ENCODE measurements at regions not wholly inside any gene's neighbourhood (a gene's known extent, or its start where the extent isn't known, plus 50 kb on each side); places are given as distances from the start of the nearest gene placed in this dataset.
"Not testable (repeated sequence)": the region's sequence is repeated elsewhere in the genome, so short reads cannot be mapped to it uniquely, and the experiment has no call there.

DNA sequence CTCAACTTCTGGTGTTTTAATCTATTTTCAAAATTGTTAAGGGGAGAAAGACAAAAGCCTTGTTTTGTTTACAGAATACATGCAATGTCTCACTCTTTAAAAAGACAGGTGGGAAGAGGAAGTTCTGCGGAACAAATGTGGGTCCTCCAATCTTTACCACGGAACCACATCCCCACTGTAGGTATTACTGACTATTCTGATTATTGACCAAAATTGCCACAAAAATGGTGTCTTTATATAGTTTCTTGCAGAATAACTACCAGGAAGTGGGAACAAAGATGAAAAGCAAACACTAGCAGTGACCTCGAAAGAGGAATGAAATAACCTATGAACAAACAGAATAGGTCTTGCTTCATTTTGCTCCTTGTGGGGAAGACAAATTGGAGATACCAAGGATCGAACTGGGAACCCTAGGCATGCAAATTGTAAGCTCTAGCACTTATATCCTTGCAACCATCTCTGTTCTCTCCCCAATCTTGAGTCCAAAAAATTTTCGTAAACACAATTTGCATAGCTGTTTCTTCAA is 106.7 kb downstream of the GPX5 start:
- no peak overlapping the region for H3K4me3 ChIP-seq (ENCODE audit: low read depth, low read length)
- TF ChIP-seq, protein P1, sequence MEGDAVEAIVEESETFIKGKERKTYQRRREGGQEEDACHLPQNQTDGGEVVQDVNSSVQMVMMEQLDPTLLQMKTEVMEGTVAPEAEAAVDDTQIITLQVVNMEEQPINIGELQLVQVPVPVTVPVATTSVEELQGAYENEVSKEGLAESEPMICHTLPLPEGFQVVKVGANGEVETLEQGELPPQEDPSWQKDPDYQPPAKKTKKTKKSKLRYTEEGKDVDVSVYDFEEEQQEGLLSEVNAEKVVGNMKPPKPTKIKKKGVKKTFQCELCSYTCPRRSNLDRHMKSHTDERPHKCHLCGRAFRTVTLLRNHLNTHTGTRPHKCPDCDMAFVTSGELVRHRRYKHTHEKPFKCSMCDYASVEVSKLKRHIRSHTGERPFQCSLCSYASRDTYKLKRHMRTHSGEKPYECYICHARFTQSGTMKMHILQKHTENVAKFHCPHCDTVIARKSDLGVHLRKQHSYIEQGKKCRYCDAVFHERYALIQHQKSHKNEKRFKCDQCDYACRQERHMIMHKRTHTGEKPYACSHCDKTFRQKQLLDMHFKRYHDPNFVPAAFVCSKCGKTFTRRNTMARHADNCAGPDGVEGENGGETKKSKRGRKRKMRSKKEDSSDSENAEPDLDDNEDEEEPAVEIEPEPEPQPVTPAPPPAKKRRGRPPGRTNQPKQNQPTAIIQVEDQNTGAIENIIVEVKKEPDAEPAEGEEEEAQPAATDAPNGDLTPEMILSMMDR (IDR thresholded peaks at IDR 0.05; ENCODE audit: borderline replicate concordance, insufficient read depth, low read depth, low read length) = no peak

DNA sequence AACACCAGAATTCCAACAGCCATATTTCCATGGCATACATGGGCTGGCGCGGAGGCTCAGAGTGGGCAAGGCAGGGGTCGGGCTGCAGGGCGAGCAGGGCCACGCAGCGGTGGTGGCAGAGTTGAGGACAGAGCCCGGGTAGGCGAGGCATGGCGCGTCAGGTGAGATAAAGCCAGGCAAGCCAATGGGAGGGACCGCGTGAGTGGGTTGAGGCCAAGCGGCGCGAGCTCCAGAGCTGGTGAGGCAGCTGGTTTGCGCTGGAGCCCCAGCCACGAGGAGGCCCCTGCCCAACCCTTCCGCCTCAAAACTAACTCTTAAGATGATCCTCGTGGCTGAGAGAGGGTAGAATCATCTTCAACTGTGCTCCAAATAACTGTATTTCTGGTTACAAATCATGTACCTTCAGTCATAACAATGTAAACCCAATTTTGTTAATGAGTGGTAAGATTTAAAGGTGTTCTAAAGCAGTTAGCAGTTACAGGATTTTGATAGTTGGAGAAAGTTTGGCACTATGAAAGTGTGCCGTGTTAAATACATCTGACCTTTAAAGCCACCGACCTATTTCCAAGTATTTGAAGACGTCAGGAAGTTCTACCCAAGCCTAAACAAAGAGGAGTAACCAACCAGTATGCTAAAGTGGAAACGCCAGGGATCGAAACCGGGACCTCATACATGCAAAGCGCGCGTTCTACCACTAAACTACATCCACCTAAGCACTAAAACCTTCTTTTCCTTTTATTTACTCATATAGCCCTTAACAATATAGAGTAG is 107.9 kb downstream of the GPX5 start:
- no peak overlapping the region for H3K4me3 ChIP-seq (ENCODE audit: low read depth, low read length)
- TF ChIP-seq, protein P1 (IDR thresholded peaks at IDR 0.05; ENCODE audit: borderline replicate concordance, insufficient read depth, low read depth, low read length) = no peak

DNA sequence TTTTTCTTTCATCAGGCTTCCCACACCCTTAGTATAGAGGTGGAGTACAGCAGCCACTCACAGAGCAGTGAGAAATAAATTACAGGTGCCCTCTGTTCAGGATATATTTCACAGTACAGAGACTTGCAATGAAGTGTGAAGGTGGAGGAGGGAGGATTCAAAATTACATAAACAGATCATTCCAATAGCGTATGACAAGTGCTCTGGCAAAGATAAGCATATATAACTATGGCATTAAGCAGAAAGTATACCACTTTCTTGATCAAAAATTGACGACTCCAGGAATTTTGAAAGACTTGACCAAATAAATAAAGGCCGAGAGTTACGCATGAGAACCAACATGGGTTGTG is 108.7 kb downstream of the GPX5 start:
- TF ChIP-seq, protein P1 (IDR thresholded peaks at IDR 0.05; ENCODE audit: borderline replicate concordance, insufficient read depth, low read depth, low read length) = no peak
- no peak overlapping the region for H3K4me3 ChIP-seq (ENCODE audit: low read depth, low read length)

DNA sequence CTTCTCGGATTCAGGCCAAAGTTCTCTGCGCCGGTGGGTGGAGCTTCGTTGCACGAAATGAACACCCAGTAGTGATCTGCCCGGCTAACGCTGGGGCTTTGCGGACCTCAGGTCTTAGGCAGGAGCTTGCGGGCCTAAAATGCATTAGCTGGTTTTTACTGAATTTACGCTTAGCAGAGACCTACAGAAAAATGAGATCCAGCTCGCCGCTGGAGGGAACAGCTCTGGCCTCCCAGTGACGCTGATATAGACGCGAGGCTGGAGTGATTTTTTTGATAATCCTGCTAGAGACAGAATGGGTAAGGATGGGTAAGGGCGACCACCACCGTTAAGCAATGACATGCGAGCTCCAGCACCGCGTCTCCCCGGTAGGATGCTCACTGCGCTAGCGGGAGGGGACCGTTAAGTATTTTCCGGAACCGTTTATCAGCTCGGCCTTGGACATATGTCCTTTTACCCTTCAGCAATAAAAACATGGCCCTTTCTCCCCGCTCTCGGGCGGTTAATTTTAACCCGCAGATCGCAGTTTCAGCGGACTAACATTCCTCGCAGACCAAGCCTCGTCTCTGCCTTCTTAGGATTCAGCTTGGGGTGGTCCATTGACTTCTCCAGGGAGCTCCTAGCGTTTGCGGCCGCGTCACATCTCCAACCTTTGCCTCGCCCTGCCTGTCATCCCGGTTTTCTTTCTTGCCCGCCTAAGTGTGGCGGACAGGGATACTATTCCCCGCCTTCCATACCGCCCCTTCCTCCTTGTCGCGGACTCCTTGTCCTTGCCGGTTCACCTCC is 109.3 kb downstream of the GPX5 start:
- no peak overlapping the region for H3K4me3 ChIP-seq (ENCODE audit: low read depth, low read length)
- TF ChIP-seq, protein P1 (IDR thresholded peaks at IDR 0.05; ENCODE audit: borderline replicate concordance, insufficient read depth, low read depth, low read length) = no peak

DNA sequence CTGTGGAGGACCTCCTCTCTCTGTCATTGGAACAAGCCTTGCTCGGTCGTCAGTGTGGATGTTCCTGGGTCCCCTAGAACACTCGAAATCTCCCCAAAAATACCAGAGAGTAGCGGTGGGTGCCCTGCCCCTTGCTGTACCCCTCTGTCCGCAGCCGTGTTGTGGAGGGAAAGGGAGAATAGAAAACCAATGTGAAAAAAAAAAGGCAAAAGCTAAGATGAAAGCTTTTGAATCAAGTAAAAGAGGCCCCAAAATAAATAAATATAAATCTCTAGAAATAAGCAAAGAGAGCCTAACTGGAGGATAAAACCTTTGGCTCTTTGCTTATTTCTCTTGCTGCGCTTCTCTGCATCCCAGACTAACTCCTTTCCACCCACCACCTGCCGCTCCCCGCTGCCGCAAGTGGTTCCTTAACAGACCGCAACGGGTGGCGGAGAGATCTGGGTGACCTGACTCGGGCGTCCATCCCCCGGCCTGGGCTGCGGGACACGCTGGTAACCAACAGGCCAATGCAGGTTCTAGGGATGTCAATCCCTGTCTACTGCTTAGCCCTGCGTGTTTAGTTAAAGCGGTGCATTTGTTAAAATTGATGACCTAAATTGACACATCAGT is 110.0 kb downstream of the GPX5 start:
- no peak overlapping the region for H3K4me3 ChIP-seq (ENCODE audit: low read depth, low read length)
- TF ChIP-seq, protein P1 (IDR thresholded peaks at IDR 0.05; ENCODE audit: borderline replicate concordance, insufficient read depth, low read depth, low read length) = no peak

DNA sequence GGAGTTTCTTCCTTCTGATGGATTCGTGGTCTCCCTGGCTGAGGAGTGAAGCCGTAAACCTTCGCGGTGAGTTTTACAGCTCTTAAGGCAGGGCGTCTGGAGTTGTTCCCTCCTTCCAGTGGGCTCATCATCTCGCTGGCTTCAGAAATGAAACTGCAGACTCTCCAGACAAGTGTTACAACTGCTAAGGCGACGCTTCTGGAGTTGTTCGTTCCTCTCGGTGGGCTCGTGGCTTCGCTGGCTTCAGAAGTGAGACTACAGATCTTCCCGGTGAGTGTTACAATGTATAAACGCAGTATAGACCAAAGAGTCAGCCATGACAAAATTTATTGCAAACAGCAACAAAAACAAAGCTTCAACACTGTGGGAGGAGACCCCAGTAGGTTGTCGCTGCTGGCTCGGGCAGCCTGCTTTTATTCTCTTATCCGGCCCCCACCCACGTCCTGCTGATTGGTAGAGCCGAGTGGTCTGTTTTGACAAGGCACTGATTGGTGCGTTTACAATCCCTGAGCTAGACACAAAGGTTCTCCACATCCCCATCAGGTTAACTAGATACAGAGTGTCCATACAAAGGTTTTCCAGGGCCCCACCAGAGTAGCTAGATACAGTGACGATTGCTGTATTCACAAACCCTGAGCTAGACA is 113.2 kb downstream of the GPX5 start:
- TF ChIP-seq, protein P1 (IDR thresholded peaks at IDR 0.05; ENCODE audit: borderline replicate concordance, insufficient read depth, low read depth, low read length) = no peak

DNA sequence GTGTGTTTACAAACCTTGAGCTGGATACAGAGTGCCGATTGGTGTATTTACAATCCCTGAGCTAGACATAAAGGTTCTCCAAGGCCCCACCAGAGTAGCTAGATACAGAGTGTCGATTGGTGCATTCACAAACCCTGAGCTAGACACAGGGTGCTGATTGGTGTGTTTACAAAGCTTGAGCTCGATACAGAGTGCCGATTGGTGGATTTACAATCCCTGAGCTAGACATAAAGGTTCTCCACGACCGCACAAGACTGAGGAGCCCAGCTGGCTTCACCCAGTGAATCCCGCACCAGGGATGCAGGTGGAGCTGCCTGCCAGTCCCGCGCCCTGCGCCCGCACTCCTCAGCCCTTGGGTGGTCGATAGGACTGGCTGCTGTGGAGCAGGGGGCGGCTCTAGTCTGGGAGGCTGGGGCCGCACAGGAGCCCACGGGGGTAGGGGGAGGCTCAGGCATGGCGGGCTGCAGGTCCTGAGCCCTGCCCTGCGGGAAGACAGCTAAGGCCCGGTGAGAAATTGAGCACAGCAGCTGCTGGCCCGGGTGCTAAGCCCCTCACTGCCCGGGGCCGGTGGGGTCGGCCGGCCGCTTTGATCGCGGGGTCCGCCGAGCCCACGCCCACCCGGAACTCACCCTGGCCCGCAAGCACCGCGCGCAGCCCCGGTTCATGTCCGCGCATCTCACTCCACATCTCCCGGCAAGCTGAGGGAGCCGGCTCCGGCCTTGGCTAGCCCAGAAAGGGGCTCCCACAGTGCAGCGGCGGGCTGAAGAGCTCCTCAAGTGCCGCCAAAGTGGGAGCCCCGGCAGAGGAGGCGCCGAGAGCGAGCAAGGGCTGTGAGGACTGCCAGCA is 114.0 kb downstream of the GPX5 start:
- H3K4me3 ChIP-seq (ENCODE audit: low read depth, low read length) = not testable (repeated sequence)

More for the DNA sequence above, 113.2 kb downstream of the GPX5 start:
- H3K4me3 ChIP-seq (ENCODE audit: low read depth, low read length) = no peak overlapping the region
